ENCODE measurements at regions not wholly inside any gene's neighbourhood (a gene's known extent, or its start where the extent isn't known, plus 50 kb on each side); places are given as distances from the start of the nearest gene placed in this dataset.

DNA sequence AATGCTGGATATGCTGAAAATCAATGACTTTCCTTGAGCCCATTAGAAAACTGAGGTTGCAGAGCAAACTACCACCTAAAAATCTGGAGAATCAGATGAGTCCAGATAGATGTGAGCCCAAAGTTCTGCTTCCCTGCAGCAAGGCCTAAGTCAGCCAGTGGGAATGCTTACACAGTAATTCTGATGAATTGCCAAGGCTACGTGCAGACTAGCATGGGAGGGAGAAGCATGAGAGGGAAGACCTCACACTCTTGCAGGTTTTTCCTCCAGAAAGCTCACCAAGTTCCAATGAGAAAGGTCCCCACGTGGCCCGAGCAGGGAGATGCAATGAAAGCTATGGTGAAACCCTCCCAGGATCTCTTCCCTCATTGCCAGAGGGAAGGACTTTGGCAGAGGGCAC lies 104.8 kb upstream of the SIRPA start:
- no peak for ATAC-seq
- no peak for DNase-seq

DNA sequence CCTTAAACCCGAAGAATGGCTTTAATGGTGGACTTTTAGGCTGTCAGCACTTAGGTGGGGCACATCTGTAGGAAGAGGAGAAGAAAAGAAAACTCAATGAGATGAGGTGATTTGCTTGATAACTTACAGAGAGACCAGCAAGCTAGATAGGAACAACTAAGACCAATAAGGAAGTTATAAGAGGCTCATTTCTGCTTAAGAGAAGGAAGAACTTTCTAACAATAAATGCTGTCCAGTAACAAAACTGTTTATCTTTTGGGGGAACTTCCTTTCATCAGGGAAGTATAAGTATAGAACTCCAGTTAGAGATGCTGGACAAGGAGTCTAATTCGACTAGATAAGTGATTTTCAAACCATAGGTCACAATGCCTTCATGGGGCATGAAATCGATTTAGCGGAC lies 107.2 kb upstream of the SIRPA start:
- no peak for DNase-seq
- no peak for ATAC-seq

DNA sequence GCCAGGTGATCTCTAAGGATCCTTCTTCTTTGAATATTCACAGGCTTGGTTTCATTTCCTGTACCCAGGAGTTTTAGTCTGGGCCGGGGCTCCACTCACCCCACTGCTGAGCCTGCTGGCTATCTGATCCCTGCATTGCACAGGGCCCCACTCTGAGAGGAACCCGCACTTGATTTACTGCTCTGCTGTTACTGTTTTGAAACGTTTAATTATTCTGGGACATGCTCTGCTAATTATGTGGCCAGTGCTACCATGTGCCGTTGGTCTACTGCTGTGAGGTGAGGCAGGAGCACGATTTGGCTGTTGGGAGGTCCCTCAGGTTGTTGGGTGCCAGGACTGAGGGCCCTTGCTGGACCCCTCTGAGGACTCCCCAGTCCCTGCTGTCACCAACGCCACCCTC lies 108.7 kb upstream of the SIRPA start:
- no peak for DNase-seq
- no peak for ATAC-seq

DNA sequence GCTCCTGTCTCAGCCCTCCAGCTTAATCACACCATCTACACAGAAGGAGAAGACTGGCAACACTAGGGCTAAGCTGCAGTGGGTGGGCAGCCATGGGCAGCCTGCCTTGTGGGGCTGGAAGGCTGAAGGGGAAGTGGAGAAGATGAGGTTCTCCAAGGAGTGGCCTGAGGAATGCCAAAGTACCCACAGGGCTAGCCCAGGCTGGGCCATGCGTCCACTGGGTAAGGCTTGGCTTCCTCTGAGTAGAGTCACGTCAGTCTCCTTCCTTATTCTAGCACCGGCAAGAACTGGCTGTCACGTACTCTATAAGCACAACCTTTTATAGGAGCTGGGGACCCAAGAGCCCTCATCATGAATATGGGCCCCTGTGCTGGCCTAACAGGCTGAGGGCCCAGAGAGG lies 110.6 kb upstream of the SIRPA start:
- no peak for ATAC-seq
- no peak for DNase-seq

DNA sequence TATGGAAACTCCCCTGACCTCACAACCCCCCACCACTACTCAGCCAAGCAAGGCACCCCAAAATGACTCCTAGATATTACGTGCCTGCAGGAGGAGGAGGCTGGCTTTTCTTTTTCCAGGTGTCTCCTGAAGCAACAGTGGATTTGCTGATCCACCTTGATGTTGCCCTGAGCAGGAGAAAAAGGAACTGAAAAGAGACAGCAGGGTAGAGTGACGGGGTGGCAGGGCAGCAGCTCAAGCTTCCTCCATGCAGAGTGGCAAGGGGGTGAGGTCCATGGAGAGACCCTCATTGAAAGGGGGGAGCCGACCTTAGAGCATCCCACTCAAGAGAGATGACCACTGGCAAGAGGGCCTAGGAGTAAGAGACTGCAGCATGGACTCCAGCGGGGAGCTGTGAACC lies 112.0 kb upstream of the SIRPA start:
- ATAC-seq (no peak), DNase-seq (no peak)

DNA sequence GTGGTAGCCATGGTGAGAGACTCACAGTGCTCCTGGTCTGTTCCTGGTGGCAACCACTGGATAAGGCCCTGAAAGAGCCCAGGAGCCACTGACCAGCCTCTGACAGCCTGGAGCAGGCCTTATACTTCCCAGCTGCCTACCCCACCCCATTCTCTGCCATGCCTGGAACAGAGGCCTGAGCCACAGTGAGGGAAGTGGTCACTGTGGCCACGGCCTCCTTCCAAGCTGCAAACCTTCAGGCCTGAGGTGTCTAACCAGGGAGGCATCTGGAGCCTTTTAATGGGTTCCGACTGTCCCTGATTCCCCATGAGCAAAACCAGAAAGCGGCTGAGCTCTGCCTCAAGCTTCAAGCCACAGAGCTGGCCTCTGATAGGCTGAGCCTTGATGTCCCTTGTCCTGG lies 113.0 kb upstream of the SIRPA start:
- DNase-seq (no peak), ATAC-seq (no peak)

DNA sequence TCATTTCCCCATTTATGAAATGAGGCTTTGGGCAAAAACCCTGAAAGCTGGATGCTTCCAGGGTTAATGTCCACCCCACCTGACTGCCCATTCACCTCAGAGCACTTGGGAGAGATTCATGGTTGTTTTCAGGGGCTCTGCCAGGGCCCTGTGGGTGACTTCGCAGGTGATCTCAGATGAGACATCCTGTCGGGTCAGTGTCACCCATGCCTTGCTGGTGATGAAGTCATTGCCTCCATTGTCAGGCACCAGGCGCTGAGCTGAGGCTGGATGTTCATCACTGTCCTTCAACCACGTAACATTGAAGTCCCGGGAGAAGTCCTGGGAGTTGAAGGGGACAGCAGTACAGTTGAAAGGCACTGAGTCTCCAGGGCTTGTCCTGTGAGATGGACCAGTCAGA lies 115.6 kb upstream of the SIRPA start:
- DNase-seq (no peak), ATAC-seq (no peak)

DNA sequence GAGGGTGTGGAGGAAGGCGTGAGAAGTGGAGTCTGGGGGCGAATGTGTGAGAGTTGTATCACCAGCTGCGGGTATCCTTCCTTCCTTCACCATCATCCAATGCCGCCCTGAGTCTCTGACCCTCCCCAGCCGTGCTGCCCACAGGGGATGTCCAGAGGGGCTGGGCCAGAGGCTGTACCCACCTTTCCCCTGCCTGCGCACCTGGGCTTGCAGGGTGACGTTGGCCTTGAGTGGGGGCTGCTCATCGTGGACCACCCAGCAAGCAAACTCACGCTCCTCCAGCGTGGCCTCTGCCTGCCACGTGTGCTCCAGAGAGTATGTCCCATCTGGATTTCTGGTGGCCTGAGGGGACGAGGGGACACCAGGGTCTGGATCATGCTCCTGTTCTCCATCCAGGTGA lies 116.9 kb upstream of the SIRPA start:
- ATAC-seq (no peak), DNase-seq (no peak)

DNA sequence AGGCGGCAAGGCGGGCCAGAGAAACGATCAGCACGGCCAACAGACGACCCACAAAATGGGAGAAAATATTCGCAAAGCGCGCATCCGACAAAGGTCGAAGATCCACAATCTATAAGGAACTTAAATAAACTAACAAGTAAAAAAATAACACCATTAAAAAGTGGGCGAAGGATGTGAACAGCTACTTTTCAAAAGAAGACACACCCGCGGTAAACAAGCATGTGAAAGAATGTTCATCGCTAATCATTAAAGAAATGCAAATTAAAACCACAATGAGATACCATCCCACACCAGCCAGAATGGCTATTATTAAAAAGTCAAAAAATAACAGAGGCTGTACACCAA lies 117.8 kb upstream of the SIRPA start:
- ATAC-seq (no peak), DNase-seq (no peak)

DNA sequence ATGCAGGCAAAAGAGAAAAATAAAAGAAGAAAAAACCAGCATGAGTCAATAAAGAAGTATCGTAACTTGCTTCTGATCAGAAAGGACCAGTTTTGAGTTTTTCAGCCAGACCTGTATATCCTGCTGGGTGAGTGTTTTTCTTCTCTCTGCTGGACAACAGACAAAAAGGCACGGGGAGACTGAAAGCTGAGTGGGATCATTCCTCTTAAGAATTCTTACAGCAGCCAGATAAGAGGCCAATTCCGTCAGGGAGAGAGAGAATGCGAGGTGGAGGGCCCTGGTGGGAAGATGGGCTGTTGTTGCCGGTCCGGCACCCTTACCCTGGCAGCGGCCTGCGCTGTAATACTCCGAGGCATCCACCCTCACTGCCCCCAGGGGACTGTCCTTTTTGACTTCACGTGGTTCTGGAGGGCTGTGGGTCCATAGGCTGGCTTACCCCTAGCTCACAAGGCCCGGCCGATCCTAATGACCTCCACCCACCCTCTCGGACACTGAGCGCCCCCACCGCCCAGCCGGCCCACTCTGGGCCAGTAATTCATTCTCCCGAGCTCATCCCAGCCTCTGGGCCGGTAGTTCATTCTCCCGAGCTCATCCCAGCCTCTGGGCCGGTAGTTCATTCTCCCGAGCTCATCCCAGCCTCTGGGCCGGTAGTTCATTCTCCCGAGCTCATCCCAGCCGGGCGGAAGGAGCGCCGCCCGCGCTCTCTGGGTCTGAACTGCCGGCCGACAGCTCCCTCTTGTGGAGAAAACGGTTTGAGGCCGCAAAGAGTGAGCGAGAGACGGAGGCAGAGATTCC lies 118.3 kb upstream of the SIRPA start:
- peak; percentile 89 for DNase-seq
- ATAC-seq = peak; percentile 88

DNA sequence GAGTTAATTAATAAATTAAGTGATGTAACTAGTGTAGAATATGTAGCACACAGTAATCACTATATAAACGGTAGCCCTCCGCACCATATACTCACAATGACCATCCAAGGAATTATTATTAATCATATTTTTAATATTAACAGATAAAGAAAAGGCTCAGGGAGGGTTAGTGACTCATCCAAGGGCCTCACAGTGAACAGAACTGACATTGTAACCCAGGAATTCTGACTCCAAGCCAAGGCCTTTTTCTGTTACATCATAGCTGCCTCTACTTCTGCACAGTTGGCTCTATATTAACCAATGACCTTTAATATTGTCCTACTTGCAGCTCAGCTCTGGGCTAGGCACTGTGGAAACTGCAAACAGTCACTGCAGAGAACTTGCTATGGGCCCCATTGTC lies 117.5 kb upstream of the SIRPG start:
- no peak for DNase-seq
- ATAC-seq = no peak

DNA sequence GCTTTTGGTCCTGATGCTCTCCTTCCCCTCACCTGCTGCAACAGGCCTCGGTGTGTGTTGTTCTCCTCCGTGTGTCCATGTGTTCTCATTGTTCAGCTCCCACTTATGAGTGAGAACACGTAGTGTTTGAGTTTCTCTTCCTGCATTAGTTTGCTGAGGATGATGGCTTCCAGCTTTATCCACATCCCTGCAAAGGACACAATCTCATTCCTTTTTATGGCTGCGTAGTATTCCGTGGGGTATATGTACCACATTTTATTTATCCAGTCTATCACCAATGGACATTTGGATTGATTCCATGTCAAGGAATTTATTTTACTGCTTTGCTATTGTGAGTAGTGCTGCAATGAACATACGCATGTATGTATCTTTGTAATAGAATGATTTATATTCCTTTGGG lies 116.9 kb upstream of the SIRPG start:
- no peak for ATAC-seq
- DNase-seq = no peak

DNA sequence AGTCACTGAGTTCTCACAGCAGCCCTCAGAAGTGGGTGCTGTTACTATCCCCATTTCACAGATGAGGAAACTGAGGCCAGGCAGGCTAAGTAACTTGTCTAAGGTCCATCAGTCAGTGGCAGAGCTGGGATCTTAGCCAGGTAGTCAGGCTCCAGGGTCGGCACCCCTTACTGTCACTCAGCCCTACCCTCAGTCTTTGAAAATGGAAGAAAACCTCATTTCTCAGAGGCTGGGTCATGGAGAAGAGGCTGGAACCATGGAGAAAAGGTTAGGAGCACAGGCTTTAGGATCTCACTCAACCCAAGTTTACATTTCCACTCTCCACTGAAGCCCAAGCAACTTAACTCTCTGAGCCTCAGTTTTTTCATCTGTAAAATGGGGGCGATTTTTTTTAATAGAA lies 116.2 kb upstream of the SIRPG start:
- DNase-seq = no peak
- no peak for ATAC-seq

DNA sequence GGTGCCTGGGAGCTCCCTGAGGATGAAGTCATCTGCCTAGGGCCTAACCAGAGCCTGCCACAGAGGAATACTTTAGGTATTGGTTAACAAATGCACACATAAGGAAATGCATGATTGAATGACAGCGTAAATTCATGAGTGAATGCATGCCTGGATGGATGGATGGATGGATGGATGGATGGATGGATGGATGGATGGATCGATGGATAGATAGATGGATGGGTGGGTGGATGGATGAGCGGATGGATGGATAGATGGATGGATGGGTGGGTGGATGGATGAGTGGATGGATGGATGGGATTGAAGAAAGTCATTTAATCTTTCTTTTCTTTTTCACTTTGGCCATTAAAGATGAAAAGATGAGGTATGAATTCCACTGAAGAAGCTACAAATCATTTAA lies 111.9 kb upstream of the SIRPG start:
- ATAC-seq = no peak
- no peak for DNase-seq

DNA sequence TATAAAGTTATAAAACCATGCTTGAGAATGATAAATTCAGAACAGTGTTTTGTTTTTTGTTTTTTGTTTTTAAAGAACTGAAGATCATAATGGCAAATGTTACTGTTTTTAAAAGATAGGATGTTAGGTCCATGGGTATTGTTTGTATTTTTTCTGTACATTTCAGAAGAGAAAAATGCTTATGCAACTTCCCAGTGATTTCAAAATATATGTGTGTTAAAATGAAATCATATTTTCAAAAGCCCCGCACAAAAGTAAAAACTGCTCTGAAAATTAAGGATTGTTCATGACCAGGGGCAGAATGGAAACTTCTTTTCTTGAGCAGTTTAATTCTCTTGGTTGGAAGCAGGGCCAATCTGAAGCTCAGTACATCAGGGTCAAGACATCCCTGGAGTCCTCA lies 109.2 kb upstream of the SIRPG start:
- no peak for ATAC-seq
- no peak for DNase-seq

DNA sequence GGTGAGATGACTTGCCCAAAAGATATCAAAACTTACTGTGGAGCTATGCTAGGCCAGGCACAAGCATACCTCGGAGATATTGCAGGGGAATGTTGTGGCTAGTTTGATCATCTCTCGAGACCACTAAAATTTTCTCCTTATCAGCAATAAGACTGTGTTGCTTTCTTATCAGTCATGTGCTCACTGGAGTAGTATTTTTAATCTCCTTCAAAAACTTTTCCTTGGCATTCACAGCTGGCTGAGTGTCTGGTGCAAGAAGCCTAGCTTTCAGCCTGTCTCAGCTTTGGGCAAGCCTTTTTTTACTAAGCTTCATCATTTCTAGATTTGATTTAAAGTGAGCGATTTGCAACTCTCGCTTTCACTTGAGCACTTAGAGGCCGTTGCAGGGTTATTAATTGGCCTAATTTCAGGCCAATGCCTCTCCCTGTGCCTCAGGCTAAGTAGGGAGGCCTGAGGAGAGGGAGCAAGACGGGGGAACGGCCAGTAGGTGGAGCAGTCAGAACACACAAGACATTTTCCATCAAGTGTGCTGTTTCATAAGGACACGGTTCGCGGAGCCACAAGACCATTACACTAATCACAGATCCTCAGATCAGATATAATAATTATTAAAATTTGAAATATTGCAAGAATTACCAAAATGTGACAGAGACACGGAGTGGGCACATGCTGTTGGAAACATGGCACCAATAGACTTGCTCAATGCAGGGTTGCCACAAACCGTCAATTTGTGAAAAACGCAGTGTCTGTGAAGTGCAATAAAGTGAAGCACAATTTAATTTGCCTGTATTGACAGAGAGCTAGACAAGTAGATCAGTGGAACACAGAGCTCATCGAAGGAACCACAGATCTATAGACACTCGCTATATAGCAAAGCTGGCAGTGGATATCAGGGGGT lies 106.8 kb upstream of the SIRPG start:
- ATAC-seq (peak; percentile 79), DNase-seq (peak; percentile 70)

DNA sequence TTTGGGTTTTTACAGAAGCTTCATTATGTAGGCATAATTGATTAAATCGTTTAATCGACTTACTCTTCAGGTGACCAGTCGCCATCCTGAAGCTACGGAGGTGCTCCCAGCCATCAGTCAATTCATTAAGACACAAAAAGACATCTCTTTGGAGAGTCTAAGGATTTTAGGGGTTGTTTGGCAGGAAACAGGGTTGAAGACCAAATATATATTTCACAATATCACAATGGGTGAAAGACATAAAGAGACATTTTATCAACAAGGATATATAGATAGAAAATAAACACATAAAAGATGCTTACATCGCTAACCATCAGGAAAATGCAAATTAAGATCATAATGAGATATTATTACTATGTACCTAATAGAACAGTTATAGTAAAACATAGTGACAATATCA lies 104.0 kb upstream of the SIRPG start:
- no peak for ATAC-seq
- no peak for DNase-seq

DNA sequence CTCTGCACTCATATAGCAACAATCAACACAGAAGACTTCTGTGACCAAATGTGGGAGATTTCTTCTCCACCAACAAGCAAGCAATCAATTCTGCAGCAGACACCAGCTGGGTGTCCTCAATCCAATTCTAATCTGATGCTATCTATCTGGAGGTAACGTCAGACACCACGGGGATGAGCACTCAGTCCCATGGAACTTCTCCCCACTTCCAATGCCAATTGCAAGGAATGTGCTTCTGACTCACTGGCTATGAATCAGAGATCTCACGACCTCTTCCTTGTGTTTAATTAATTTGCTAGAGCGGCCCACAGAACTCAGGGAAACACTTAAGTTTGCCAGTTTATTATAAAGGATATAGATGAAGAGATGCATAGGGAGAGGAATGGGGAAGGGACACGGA lies 103.5 kb upstream of the SIRPG start:
- DNase-seq (no peak), ATAC-seq (no peak)

DNA sequence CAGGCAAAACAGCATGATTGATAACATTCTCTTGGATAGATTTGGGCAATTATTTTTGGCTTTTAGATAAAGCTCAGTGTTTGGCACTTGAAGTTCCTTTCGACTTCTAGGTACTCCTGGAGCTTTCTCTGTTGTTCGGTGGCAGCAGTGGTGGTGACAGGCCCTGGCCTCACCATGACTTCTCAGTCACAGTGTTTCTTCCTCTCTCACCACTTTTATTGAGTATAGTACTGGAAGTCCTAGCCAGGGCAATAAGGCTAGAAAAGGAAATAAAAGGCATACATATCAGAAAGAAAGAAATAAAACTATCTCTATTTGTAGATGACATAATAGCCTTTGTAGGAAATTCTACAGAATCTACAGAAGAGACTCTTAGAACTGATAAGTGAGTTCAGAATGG lies 101.2 kb upstream of the SIRPG start:
- DNase-seq = no peak
- no peak for ATAC-seq

DNA sequence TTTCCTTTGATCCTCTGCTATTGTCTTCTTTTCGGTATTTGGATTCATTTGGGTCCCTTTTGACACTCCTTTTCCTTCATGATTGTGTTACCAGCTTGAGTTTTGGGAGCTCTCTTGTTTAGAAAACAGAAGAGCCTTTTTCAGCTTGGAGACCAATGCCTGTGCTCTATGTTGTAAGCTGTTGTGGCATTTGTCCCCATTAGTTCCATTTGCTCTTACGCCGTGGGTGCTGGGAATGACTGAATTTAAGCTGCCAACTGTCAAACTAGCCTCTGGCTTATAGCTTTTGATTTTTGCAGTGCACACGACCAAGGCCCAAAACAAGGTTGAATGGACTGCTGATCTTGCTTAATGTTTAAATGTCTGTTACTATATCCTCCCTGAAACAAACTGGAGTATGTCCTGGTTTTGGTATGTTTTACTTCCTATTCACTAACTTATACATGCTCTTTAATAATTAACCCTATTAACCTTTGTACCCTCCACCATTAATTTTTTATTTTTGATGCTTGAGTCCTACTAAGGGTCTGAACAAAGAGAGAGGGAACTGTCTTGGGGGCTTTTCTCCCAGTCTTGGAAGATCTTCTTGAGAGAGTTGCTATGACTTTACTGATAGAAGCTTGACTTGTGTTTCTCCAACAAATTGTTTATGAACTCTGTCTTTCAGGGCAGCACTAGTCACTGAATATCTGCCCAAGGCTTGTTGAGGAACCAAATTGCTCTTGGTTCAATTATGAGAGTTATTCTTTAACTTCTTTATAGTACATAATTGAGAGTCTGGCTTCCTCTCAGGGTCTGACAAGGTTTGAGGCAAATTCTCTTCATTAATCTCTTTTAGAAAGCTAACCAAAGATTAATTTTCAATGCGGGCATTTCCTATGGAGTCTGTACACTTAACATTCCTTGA lies 100.3 kb upstream of the SIRPG start:
- DNase-seq (no peak), ATAC-seq (no peak)

DNA sequence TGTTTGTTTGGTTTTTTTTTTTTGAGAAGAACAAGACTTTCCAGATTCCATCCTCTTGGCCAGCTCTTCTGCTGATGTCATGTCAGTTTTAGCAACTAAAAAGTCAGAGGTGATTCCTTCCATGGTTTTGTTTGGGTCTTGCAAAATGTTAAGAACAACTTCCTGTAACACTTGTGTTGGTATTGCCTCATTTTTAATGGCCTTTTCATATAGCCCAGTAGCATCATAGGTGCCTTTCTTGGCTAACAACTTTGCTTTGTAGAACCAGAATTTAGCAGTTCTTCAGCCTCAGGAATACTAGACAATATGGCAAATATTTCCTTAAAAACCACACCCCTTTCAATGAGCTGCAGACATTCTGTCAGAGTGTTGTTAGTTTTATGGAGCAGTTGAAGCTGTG lies 99.5 kb upstream of the SIRPG start:
- DNase-seq (no peak), ATAC-seq (no peak)

DNA sequence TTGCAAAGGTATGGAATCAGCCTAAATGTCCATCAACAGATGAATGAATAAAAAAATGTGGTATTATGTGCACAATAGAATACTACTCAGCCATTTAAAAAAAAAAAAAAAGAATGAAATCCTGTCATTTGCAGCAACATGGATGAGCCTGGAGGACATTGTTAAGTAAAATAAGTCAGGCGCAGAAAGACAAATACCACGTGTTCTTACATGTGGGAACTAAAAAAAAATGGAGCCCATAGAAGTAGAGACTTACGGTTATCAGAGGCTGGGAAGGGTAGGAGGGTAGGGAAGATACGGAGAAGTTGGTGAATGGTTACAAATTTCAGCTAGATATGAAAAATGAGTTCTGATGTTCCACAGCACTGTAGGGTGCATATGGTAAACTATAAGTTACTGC lies 97.2 kb upstream of the SIRPG start:
- no peak for DNase-seq
- ATAC-seq = no peak

DNA sequence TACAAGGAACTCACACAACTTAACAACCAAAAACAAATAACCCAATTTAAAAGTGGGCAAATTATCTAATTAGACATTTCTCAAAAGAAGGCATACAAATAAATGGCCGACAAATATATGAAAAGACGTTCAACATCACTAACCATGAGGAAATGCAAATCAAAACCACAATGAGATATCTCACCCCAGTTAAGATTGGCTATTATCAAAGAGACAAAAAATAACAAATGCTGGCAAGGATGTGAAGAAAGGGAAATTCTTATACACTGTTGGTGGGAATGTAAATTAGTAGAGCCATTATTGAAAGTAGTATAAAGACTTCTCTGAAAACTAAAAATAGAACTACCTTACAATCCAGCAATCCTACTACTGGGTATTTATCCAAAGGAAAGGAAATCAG lies 96.7 kb upstream of the SIRPG start:
- ATAC-seq = no peak
- no peak for DNase-seq
